ENCODE measurements at regions not wholly inside any gene's neighbourhood (a gene's known extent, or its start where the extent isn't known, plus 50 kb on each side); places are given as distances from the start of the nearest gene placed in this dataset.
"Not testable (repeated sequence)": the region's sequence is repeated elsewhere in the genome, so short reads cannot be mapped to it uniquely, and the experiment has no call there.

DNA sequence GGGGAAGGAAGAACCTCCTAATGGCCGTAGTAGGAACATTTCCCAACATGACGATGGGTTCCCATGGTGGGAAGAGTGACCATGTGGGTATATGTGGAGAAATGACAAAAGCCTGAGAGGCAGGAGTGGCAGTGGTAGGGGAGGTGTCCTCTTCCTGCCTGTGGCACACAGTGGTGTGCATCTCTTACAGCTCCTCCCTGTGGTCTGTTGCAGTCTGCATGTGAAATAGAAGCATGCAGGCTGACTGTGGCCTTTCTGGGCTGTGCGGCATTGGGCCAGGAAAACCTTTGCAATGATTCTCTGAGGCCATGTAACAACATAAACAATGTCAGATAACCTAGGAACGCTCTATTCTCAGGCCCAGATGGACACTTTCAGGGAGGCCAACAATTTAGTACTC lies 84.0 kb downstream of the LACC1 start:
- DNase-seq, result no peak
- Histone ChIP-seq H3K4me3 (ENCODE audit: low read depth, low read length) (no peak overlapping the region), H3K27me3 (ENCODE audit: insufficient read depth, low read depth, severe bottlenecking) (no peaks in the 10 kb centered on the region), H3K27ac (no peak overlapping the region), H3K9me3 (ENCODE audit: severe bottlenecking) (no peaks in the 10 kb centered on the region), H3K36me3 (no peaks in the 10 kb centered on the region)
- TF ChIP-seq CTCF (IDR thresholded peaks at IDR 0.05; ENCODE audit: low read depth, low read length), result peak; percentile 28; the same call in 1 of the 2 replicates

GRCh38 chr13:43964698-43965458 lies 85.2 kb downstream of the LACC1 start:
- no peak overlapping the region for H3K27ac ChIP-seq
- H3K9me3 ChIP-seq (ENCODE audit: severe bottlenecking), result no peaks in the 10 kb centered on the region
- H3K27me3 ChIP-seq (ENCODE audit: insufficient read depth, low read depth, severe bottlenecking), result no peaks in the 10 kb centered on the region
- no peak overlapping the region for H3K4me3 ChIP-seq (ENCODE audit: low read depth, low read length)
- TF ChIP-seq CTCF (IDR thresholded peaks at IDR 0.05; ENCODE audit: low read depth, low read length), result no peak
- H3K36me3 ChIP-seq, result no peaks in the 10 kb centered on the region
- no peak for DNase-seq

- TF ChIP-seq CTCF (IDR thresholded peaks at IDR 0.05; ENCODE audit: low read depth, low read length), result no peak
- Histone ChIP-seq H3K36me3 (no peaks in the 10 kb centered on the region), H3K27ac (no peak overlapping the region), H3K27me3 (ENCODE audit: insufficient read depth, low read depth, severe bottlenecking) (no peaks in the 10 kb centered on the region), H3K4me3 (ENCODE audit: low read depth, low read length) (no peak overlapping the region), H3K9me3 (ENCODE audit: severe bottlenecking) (no peaks in the 10 kb centered on the region)
- DNase-seq, result no peak
Observed at GRCh38 chr13:43965459-43965845, 85.7 kb downstream of the LACC1 start.

GRCh38 chr13:43968251-43968942 lies 88.7 kb downstream of the LACC1 start:
- DNase-seq; H3K27me3 ChIP-seq (ENCODE audit: insufficient read depth, low read depth, severe bottlenecking); H3K9me3 ChIP-seq (ENCODE audit: severe bottlenecking); H3K4me3 ChIP-seq (ENCODE audit: low read depth, low read length); H3K27ac ChIP-seq; H3K36me3 ChIP-seq: not testable (repeated sequence)

- not testable (repeated sequence) for DNase-seq; H3K4me3 ChIP-seq (ENCODE audit: low read depth, low read length); H3K9me3 ChIP-seq (ENCODE audit: severe bottlenecking); H3K27me3 ChIP-seq (ENCODE audit: insufficient read depth, low read depth, severe bottlenecking); H3K27ac ChIP-seq; H3K36me3 ChIP-seq
Observed at GRCh38 chr13:43968943-43969690, 89.4 kb downstream of the LACC1 start.

- H3K4me3 ChIP-seq (ENCODE audit: low read depth, low read length); H3K27ac ChIP-seq; H3K9me3 ChIP-seq (ENCODE audit: severe bottlenecking); DNase-seq; H3K27me3 ChIP-seq (ENCODE audit: insufficient read depth, low read depth, severe bottlenecking); H3K36me3 ChIP-seq: not testable (repeated sequence)
Observed at GRCh38 chr13:43969919-43970318, 90.2 kb downstream of the LACC1 start.

DNA sequence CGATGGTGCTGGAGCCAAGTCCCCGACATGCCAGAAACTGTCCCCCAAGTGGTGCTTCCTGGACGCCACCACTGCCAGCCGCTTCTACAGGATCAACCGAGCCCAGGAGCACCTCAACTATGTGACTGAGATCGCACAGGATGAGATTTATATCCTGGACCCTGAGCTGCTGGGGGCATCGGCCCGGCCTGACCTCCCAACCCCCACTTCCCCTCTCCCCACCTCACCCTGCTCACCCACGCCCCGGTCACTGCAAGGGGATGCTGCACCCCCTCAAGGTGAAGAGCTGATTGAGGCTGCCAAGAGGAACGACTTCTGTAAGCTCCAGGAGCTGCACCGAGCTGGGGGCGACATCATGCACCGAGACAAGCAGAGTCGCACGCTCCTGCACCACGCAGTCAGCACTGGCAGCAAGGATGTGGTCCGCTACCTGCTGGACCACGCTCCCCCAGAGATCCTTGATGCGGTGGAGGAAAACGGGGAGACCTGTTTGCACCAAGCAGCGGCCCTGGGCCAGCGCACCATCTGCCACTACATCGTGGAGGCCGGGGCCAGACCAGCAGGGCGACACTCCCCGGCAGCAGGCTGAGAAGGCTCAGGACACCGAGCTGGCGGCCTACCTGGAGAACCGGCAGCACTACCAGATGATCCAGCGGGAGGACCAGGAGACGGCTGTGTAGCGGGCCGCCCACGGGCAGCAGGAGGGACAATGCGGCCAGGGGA lies 91.0 kb downstream of the LACC1 start:
- not testable (repeated sequence) for H3K27me3 ChIP-seq (ENCODE audit: insufficient read depth, low read depth, severe bottlenecking); H3K9me3 ChIP-seq (ENCODE audit: severe bottlenecking); DNase-seq; H3K36me3 ChIP-seq; H3K4me3 ChIP-seq (ENCODE audit: low read depth, low read length); H3K27ac ChIP-seq

GRCh38 chr13:43971324-43971723 lies 91.6 kb downstream of the LACC1 start:
- H3K9me3 ChIP-seq (ENCODE audit: severe bottlenecking); DNase-seq; H3K27me3 ChIP-seq (ENCODE audit: insufficient read depth, low read depth, severe bottlenecking); H3K27ac ChIP-seq; H3K4me3 ChIP-seq (ENCODE audit: low read depth, low read length); H3K36me3 ChIP-seq: not testable (repeated sequence)

Data from WERI-Rb-1 (cell line).